ENCODE measurements at regions not wholly inside any gene's neighbourhood (a gene's known extent, or its start where the extent isn't known, plus 50 kb on each side); places are given as distances from the start of the nearest gene placed in this dataset.

DNA sequence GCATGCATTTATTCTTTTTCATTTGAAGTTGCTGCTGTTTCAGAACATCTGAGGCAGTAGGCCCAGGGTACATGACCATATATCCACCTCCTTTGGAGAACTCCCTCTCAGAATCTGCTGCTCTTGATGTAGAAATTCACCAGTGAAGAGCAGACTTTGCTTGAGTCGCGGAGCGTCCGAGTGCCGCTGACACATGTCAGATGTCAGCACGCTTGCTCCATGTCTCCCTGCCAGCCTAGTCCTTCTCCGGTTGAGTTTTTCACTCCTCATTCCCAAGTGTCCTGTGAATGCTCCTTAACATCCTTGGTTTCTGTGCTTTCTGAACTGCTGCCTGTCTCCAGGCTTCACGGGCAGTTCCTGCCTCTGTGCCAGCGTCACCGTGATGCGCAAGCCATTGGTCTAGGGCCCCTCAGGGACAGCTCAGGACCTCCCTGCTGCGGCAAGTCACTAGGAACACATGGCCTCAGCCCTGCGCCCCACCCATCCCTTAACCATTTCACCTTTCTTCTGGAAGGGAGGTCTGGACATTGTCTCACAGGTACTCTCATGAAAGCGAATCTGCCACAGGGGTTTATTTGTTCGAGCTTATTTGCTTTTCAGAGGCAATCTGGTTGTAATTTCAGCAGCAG lies 93.1 kb upstream of the RBPJ start:
- Histone ChIP-seq H3K9me3 (no peaks in the 10 kb centered on the region), H3K4me1 (no peaks in the 10 kb centered on the region), H3K36me3 (no peaks in the 10 kb centered on the region), H3K27me3 (no peaks in the 10 kb centered on the region), H3K4me3 (no peak overlapping the region), H3K27ac (replicated peaks in 1 of 4) (no peak overlapping the region)
- DNase-seq (ENCODE audit: extremely low spot score): no peak
- TF ChIP-seq CTCF (IDR thresholded peaks at IDR 0.05) (no peak), POLR2A (IDR thresholded peaks at IDR 0.05; ENCODE audit: low read depth) (no peak), POLR2AphosphoS5 (IDR thresholded peaks at IDR 0.05) (no peak), EP300 (IDR thresholded peaks at IDR 0.05) (no peak)
- intact Hi-C loops (cut with DNase I): no loop called here
- 95% methylated on average over 15 of the region's 15 CpGs for WGBS

GRCh38 chr4:26228883-26229282 lies 91.9 kb upstream of the RBPJ start:
- Histone ChIP-seq H3K27ac (replicated peaks in 1 of 4) (no peak overlapping the region), H3K4me1 (no peaks in the 10 kb centered on the region), H3K9me3 (no peaks in the 10 kb centered on the region), H3K4me3 (no peak overlapping the region), H3K27me3 (no peaks in the 10 kb centered on the region), H3K36me3 (no peaks in the 10 kb centered on the region)
- TF ChIP-seq POLR2A (IDR thresholded peaks at IDR 0.05; ENCODE audit: low read depth) (no peak), POLR2AphosphoS5 (IDR thresholded peaks at IDR 0.05) (no peak), EP300 (IDR thresholded peaks at IDR 0.05) (no peak), CTCF (IDR thresholded peaks at IDR 0.05) (no peak)
- WGBS: 97% methylated on average over 2 of the region's 2 CpGs
- intact Hi-C loops (cut with DNase I): no loop called here
- DNase-seq (ENCODE audit: extremely low spot score): no peak

DNA sequence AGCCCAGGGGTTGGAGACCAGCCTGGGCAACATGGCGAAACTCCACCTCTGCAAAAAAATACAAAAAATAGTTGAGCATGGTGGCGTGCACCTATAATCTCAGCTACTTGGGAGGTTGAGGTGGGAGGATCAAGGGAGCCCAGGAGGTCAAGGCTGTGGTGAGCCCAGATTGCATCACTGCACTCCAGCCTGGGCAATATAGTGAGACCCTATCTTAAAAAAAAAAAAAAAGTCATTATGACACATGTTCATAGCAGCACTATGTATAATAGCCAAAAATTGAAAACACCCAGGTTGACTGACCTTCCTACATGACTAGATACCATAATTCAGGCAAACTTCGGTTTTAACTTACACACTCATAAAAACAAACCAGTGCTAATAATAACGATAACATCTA lies 90.8 kb upstream of the RBPJ start:
- Histone ChIP-seq H3K4me3 (no peak overlapping the region), H3K36me3 (no peaks in the 10 kb centered on the region), H3K27me3 (no peaks in the 10 kb centered on the region), H3K9me3 (no peaks in the 10 kb centered on the region), H3K27ac (replicated peaks in 1 of 4) (no peak overlapping the region), H3K4me1 (peaks cover 0 to 2% (median under 1%) of the 10 kb centered on the region in 4 donors)
- DNase-seq (ENCODE audit: extremely low spot score): no peak
- WGBS: 93% methylated on average over 4 of the region's 4 CpGs
- TF ChIP-seq POLR2A (IDR thresholded peaks at IDR 0.05; ENCODE audit: low read depth) (no peak), CTCF (IDR thresholded peaks at IDR 0.05) (no peak), POLR2AphosphoS5 (IDR thresholded peaks at IDR 0.05) (no peak), EP300 (IDR thresholded peaks at IDR 0.05) (no peak)
- intact Hi-C loops (cut with DNase I): no loop called here

DNA sequence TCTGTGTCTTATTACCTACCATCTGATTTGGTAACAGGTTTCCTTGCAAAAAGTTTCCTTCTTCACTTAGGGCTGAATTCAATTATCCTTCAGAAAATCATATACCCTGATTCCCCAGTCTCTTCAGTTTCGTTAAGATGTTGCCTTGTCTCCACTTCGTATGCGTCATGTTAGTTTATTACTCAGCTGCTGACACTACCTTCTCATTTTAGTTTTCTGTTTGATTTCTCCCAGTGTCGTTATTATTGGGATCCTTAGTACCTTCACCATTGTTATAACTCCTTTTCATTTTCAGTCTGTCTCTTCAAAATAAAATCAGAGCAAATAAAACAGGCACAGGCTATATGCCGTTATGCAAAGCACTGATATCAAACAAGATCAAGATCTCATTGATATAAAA lies 87.5 kb upstream of the RBPJ start:
- 93% methylated on average over 5 of the region's 5 CpGs for WGBS
- DNase-seq (ENCODE audit: extremely low spot score): no peak
- Histone ChIP-seq H3K9me3 (no peaks in the 10 kb centered on the region), H3K4me3 (no peak overlapping the region), H3K36me3 (no peaks in the 10 kb centered on the region), H3K27me3 (no peaks in the 10 kb centered on the region), H3K4me1 (peaks cover 0 to 17% (median 15%) of the 10 kb centered on the region in 4 donors), H3K27ac (replicated peaks in 1 of 4) (no peak overlapping the region)
- no peak for TF ChIP-seq CTCF (IDR thresholded peaks at IDR 0.05)
- TF ChIP-seq EP300 (IDR thresholded peaks at IDR 0.05): no peak
- no peak for TF ChIP-seq POLR2A (IDR thresholded peaks at IDR 0.05; ENCODE audit: low read depth)
- no peak for TF ChIP-seq POLR2AphosphoS5 (IDR thresholded peaks at IDR 0.05)
- intact Hi-C loops (cut with DNase I): no loop called here

GRCh38 chr4:26235500-26235899 lies 85.3 kb upstream of the RBPJ start:
- intact Hi-C loops (cut with DNase I): no loop called here

More at GRCh38 chr4:26235500-26235899, 85.3 kb upstream of the RBPJ start:
- Histone ChIP-seq H3K9me3 (no peaks in the 10 kb centered on the region), H3K36me3 (no peaks in the 10 kb centered on the region), H3K4me1 (peaks cover 9 to 28% (median 26%) of the 10 kb centered on the region in 4 donors), H3K27ac (replicated peaks in 1 of 4) (peak overlapping the region in 1 of 4 donors; percentile 20), H3K27me3 (no peaks in the 10 kb centered on the region), H3K4me3 (no peak overlapping the region)
- DNase-seq (ENCODE audit: extremely low spot score): no peak
- TF ChIP-seq POLR2AphosphoS5 (IDR thresholded peaks at IDR 0.05): no peak
- TF ChIP-seq CTCF (IDR thresholded peaks at IDR 0.05): peak in 1 of 3 experiments; percentile 24
- TF ChIP-seq POLR2A (IDR thresholded peaks at IDR 0.05; ENCODE audit: low read depth): no peak
- TF ChIP-seq EP300 (IDR thresholded peaks at IDR 0.05): no peak

All from esophagus muscularis mucosa (tissue), 4 donors.